GM18907 (cell line): ENCODE measurements at regions not wholly inside any gene's neighbourhood (a gene's known extent, or its start where the extent isn't known, plus 50 kb on each side); places are given as distances from the start of the nearest gene placed in this dataset.

Experiments used
- ATAC-seq: cut with Tn5 transposase; IDR thresholded peaks from one replicate; pipeline ENCODE4 v1.9.1; 2021; ENCODE audit warnings: mild to moderate bottlenecking, moderate library complexity; ENCODE audit not compliant: unreplicated experiment

DNA sequence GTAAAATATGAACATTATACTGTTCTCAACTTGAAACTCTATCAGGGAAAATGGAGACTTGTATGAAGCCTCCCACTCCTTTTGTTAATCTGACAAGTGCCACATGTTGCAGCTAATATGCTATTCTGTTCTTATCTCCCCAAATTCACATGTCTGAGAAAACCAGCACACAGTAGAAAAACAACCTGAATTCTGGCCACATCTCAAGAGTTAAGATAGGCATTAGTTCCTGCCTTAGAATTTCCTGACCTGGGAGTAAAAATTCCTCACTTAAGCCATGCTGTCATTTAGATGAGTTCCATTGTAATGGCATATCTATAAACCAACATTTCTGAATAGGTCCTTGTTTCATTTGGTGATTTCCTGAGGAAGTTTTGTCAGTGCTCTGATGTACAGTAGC is 1098.5 kb downstream of the EFNB2 start:
- no peak for ATAC-seq

DNA sequence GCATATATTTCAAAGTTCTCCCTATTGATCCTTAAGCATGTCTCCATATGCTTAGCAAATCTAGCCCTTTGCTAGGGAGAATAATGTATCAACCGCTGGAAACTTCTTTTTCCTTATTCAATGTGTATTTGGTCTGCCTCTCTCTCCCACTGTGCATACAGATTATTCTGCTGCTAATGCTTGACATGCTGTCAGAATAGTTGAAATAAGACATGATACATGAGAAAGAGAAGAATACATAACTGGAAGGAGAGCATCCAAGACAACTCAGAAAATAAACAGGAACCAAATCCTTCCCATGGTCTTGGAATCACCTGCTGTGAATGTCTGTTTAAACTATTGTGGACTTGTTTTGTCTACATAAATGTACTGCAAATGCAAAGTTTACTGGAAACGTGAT is 1103.0 kb downstream of the EFNB2 start:
- ATAC-seq: no peak

DNA sequence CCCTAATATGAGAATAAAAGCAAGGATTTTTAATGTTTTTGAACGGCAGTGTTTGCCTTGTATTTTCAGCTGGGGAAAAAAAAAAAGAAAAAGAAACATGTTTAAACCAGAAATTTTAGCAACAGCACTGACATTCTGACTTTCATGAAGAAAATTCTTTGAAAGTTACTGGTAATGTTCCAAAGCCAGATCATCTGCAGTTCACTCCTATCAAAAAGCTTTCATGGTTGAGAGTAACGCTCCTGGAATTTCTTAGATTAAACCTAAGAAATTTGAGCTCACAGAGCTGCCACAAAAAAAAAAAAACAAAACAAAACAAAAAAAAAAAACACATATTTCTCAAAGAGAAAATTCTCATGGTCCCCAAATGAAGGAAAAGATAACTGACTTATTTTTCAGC is 1106.7 kb downstream of the EFNB2 start:
- no peak for ATAC-seq

- no peak for ATAC-seq
Observed at GRCh38 chr13:105426441-105426840, 1109.0 kb downstream of the EFNB2 start.

GRCh38 chr13:105414639-105415038 is 1120.8 kb downstream of the EFNB2 start:
- no peak for ATAC-seq

DNA sequence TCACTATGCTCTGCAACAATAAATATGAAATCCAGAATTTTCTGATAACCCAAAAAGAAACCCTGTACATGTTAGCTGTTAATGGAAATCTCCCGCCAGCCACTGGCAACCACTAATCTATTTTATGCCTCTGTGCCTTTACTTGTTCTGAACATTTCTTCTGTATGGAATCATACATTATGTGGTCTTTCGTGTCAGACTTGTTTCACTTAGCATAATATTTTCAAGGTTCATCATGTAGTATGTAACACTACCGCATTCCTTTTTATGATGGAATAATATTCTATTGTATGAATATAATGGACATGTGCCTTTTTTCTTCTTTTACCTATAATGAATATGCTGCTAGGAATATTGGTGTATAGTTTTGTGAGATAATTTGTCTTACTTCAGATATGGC is 1123.3 kb downstream of the EFNB2 start:
- ATAC-seq: no peak

DNA sequence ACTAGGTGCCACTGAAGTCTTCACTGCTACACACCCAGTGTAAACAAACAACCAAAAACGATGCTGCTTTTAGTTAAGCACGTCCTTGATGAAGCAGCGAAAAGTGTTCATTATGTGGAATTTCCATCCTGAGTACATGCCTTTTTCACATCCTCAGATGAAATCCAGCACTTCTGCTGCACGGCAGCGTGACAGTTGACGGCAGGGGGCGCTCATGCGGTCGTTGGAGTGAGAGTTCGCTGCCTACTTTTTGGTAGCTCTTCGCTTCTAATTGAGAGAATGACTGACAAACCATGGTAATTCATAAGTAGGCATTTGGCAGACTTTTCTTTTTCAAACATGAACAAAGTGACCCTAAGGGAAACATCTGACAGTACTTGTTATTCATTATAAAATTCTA is 1124.9 kb downstream of the EFNB2 start:
- ATAC-seq: no peak

- ATAC-seq: no peak
Observed at GRCh38 chr13:105406551-105406950, 1128.9 kb downstream of the EFNB2 start.

DNA sequence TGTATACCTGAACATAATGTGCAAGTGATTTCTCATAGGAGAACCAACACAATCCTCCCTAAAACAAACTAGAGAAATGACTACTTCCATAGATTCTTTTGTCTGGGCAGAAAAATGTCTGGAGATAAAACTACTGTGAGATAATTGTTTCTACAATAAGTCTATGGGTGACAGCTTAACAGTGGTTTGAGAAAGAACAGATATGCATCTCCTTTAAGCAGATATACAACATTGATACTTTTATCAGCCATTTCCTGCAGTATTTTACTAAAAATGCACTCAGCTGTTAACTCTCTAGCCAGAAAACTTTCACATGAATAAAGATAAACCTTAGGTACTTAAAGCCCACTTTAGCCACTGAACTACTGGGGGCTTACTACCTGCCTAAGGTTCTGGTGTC is 1132.4 kb downstream of the EFNB2 start:
- ATAC-seq: no peak

GRCh38 chr13:105395041-105395440 is 1140.4 kb downstream of the EFNB2 start:
- ATAC-seq: no peak

GRCh38 chr13:105389373-105389772 is 1146.1 kb downstream of the EFNB2 start:
- ATAC-seq: no peak

DNA sequence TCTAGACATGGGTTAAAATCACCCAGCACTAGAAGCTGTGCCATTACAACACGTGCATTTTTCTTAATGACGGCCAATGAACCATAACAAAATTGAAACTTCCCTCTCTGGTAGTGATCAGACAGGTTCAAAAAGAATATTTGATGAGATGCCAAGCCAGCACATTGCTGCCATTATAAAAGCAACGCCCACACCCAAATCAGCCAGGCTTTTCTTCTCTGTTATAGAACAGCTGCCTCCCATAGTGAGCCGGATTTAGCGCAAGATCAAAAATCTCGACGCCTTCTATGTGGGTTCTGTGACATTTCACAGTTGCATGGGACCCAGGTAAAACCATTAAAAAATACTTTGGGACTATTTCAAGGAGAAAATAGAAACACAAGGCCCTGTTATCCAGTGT is 1158.0 kb downstream of the EFNB2 start:
- ATAC-seq: no peak

- no peak for ATAC-seq
Observed at GRCh38 chr13:105370011-105370650, 1165.3 kb downstream of the EFNB2 start.

DNA sequence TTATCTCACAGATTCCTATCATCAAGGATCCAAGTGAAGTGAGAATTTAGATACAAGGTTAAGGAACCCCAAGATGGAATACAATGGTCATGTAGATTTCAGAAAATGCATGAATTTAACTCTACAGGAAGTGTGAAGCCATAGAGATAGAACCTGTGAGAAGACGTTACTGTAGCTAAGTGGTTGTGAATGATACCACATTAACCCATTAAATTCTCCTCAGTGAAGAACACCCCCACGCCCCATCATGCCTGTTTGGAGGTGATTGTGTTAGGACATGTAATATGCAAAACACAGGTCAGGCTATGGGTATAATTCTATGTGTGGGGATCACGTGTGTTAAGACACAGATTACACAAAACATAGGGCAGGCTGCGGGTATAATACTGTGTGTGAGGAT is 1166.7 kb downstream of the EFNB2 start:
- ATAC-seq: no peak

DNA sequence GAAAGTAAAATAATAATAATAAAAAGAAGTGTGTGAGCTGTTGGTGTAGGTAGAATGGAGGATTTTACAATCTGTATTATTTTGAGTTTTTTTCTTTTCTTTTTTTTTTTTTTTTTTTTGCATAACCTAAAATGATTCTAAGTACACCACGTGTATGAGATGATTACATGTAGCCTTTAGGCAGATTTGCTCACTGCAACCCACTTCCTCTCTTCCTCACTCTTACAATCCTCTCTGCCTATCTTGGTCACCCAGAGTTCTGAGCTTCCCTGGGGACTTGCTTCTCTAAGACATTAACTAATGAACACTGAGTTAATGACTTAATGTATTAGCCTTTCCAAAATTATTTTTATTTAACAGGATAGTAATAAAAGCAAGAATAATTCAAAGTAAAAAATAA is 1169.6 kb downstream of the EFNB2 start:
- ATAC-seq: no peak

- ATAC-seq: no peak
Observed at GRCh38 chr13:105365021-105365550, 1170.4 kb downstream of the EFNB2 start.

GRCh38 chr13:105364191-105364590 is 1171.3 kb downstream of the EFNB2 start:
- no peak for ATAC-seq

DNA sequence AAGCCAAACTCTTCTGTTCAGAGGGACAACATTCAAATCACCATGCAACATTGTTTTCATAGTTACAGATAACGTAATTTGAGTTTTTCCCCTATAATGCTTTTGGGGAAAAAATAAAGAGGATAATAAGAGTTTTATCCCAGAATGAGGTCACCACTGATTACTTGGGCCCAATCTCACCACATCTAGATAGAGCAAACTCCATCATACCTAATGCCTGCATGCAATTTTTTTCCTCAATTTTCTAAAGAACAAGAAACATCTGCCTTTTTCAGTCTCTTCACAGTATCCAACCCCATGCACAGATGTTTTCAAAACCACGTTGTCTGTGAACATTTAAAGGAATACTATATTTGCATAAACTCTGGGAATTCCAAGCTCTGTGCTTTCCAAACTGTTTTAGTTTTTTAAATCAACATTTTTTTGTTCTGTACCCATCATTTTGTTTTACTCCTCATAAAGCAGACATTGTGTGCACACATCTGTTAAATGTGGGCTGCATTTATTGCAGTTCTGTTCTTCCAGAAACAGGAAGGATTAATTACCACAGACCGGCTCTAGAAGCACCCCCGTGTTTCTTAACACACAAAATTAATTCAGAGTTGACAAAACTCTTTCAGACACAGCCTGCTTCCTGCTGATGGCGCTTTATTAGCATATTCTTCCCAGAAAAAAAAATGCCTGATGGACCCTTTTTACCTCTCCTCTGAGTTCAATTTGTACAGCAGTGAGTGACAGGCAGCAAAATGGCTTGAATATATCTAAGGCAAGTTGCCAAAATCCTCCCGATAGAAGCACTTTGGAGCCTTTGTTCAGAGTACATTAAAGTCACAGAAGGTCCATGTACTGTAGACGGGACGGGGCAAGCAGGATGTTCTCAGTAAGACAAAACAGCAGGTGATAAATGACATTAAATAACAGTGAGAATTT is 1171.9 kb downstream of the EFNB2 start:
- ATAC-seq: no peak

DNA sequence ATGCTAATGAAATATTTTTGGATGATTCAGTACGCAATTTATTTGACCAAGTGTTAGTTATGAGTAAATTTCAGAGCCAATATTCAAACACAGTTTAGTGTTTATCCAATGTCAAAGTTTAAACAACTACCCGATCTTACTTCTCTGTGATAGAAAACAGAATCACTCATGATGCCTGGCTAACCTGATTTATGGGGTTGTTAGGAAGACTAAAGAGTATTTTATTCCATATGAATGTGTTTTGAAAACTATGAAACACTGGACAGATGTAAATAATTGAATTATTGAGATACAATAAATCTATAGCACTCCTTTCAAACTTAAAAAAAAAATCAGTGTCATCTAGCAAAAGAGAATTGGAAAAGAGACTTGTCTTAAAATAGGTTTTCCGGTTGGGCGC is 1181.8 kb downstream of the EFNB2 start:
- ATAC-seq: no peak

DNA sequence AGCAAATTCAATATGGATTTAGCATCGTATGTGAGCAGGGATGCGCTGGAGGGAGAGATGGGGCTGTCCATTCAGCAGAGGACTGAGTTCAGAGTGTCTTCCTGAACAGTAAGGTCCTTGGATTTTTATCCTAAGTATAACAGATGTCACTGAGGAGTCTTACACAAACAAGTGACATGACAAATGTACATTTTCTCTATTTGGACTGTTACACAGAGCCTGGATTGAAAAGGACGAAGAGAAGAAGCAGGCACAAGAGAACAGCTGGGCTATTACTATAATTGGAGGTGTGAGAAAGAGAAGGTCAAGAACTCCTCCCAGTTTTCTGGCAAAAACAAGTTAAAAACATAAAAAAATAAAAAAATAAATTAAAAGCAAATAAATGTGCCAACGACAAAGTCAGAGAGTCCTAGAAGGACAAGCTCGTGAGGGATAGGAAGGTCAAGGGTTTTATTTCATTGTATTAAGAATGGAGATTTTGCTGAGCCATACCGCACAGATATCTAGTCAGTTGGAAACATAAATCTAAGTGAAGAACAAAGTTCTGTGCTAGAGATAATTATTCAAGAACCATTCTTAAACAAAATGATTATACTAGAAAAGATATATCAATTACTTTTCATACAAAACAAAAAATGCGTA is 1186.3 kb downstream of the EFNB2 start:
- ATAC-seq: no peak

DNA sequence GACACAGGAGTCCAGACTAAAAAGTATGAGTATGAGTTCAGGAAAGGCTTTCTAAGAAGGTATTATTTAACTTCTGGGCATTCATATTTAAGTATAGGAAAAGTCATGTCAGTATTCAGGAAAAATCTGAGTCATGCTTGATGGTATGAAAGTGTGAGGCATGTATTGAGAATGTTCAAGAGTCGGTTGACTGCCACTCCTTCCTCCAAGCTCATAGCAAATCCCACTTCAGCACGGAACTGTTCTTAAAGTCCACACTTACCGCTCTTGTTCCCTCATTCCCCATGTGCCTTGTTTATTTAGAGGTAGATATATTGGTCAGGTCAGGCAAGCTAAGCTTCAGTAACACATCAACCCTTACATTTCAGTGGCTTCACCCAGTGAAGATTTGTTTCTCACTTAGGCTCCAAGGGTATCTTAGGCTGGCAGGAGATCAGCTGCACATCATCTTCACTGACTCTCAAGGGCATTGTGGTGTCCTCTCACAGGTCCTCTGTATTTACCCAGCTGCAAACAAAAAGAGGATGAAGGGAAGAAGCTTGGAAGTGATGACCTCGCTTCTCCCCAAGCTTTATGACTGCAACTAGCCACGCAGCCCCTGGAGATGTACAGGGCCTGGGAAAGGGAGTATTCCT is 1189.2 kb downstream of the EFNB2 start:
- no peak for ATAC-seq
